HL-60 (cell line): ENCODE measurements at regions not wholly inside any gene's neighbourhood (a gene's known extent, or its start where the extent isn't known, plus 50 kb on each side); places are given as distances from the start of the nearest gene placed in this dataset.

ENCODE experiments used
- DNase-seq, 2 experiments: peaks; one replicate each; pipeline ENCODE4 v3.0.0-alpha.2; 2010 to 2020; ENCODE audit warnings: low read depth in 1 of 2, low spot score in 1 of 2
- H3K27ac ChIP-seq: fragments of 250-450 bp; sonication (Bioruptor Pico); replicated peaks from 2 replicates; pipeline ENCODE4 v1.5.1; 2020; ENCODE audit warnings: mild to moderate bottlenecking, moderate library complexity
- H3K27me3 ChIP-seq: fragments of 250-450 bp; sonication (Bioruptor Pico); 2 replicates; pipeline ENCODE4 v1.5.1; 2021; ENCODE audit warnings: mild to moderate bottlenecking, moderate library complexity; ENCODE audit not compliant: insufficient read depth, poor library complexity, severe bottlenecking
- H3K4me3 ChIP-seq: replicated peaks from 2 replicates; pipeline ENCODE4 v1.5.1; 2011; ENCODE audit warnings: mild to moderate bottlenecking, control low read depth, low read length; ENCODE audit not compliant: insufficient read depth
- GABPA ChIP-seq: IDR thresholded peaks from 2 replicates; pipeline ENCODE4 v1.6.1; 2012; ENCODE audit warnings: low read depth
- POLR2AphosphoS5 ChIP-seq: IDR thresholded peaks from 2 replicates; pipeline ENCODE4 v1.6.1; 2012; ENCODE audit warnings: low read depth
- SPI1 ChIP-seq: IDR thresholded peaks from 2 replicates; pipeline ENCODE4 v1.6.1; 2012; ENCODE audit warnings: low read depth, mild to moderate bottlenecking, borderline replicate concordance
- TF ChIP-seq, protein P1 (sequence below): IDR thresholded peaks from one replicate; pipeline ENCODE4 v1.5.1; 2011; ENCODE audit warnings: low read length, control low read depth, inconsistent platforms; ENCODE audit not compliant: insufficient read depth
- TF ChIP-seq, protein P2 (sequence below): IDR thresholded peaks from 2 replicates; pipeline ENCODE4 v1.6.1; 2012; ENCODE audit warnings: low read depth; ENCODE audit not compliant: insufficient replicate concordance

DNA sequence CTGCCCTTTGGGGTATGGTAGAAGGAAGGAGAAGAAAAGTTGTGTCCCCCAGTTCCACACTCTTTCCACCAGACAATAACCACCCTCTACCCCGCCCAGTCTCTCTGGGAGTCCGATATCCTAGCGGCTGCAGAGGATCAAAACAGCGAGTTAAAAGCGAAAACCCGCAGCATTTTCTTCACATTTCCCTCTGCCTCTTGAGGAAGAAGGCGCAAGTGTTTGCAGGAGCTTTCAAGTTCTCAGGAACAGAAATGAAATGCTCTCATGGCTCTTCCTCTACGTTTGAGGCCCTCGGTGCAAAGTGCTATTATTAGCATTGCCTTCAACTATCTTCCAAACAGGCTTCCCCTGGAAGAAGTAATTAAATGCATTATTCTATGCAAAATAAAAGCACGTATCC, 52.2 kb upstream of the CCDC167 start:
- Histone ChIP-seq H3K27me3 (peaks cover 16% of the 10 kb centered on the region), H3K4me3 (no peak overlapping the region), H3K27ac (no peak overlapping the region)
- TF ChIP-seq SPI1 (no peak), POLR2AphosphoS5 (no peak), GABPA (no peak)
- TF ChIP-seq, protein P1, sequence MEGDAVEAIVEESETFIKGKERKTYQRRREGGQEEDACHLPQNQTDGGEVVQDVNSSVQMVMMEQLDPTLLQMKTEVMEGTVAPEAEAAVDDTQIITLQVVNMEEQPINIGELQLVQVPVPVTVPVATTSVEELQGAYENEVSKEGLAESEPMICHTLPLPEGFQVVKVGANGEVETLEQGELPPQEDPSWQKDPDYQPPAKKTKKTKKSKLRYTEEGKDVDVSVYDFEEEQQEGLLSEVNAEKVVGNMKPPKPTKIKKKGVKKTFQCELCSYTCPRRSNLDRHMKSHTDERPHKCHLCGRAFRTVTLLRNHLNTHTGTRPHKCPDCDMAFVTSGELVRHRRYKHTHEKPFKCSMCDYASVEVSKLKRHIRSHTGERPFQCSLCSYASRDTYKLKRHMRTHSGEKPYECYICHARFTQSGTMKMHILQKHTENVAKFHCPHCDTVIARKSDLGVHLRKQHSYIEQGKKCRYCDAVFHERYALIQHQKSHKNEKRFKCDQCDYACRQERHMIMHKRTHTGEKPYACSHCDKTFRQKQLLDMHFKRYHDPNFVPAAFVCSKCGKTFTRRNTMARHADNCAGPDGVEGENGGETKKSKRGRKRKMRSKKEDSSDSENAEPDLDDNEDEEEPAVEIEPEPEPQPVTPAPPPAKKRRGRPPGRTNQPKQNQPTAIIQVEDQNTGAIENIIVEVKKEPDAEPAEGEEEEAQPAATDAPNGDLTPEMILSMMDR: no peak
- TF ChIP-seq, protein P2, sequence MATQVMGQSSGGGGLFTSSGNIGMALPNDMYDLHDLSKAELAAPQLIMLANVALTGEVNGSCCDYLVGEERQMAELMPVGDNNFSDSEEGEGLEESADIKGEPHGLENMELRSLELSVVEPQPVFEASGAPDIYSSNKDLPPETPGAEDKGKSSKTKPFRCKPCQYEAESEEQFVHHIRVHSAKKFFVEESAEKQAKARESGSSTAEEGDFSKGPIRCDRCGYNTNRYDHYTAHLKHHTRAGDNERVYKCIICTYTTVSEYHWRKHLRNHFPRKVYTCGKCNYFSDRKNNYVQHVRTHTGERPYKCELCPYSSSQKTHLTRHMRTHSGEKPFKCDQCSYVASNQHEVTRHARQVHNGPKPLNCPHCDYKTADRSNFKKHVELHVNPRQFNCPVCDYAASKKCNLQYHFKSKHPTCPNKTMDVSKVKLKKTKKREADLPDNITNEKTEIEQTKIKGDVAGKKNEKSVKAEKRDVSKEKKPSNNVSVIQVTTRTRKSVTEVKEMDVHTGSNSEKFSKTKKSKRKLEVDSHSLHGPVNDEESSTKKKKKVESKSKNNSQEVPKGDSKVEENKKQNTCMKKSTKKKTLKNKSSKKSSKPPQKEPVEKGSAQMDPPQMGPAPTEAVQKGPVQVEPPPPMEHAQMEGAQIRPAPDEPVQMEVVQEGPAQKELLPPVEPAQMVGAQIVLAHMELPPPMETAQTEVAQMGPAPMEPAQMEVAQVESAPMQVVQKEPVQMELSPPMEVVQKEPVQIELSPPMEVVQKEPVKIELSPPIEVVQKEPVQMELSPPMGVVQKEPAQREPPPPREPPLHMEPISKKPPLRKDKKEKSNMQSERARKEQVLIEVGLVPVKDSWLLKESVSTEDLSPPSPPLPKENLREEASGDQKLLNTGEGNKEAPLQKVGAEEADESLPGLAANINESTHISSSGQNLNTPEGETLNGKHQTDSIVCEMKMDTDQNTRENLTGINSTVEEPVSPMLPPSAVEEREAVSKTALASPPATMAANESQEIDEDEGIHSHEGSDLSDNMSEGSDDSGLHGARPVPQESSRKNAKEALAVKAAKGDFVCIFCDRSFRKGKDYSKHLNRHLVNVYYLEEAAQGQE: no peak
- DNase-seq: no peak

DNA sequence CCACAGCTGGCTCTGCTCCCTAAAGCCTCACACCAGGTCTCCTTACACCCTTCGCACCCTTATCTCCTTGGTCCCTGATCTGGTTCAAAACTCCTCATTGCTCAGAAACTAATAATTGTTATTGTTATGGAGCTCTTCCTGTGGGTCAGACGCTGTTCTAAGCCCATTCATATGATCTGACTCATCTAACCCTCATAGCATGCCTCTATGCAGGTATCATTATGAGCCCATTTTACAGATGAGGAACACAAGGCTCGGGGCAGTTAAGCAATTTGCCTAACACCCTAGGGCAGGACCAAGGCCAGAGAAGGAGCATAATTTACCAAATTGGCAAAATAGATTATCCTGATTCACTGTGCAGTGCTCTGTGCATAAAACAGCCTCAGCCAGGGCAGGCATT, 51.8 kb upstream of the CCDC167 start:
- TF ChIP-seq GABPA (no peak), SPI1 (no peak)
- TF ChIP-seq, protein P2: peak; percentile 30
- no peak overlapping the region for H3K27ac ChIP-seq
- H3K27me3 ChIP-seq: peaks cover 13% of the 10 kb centered on the region
- H3K4me3 ChIP-seq: no peak overlapping the region
- no peak for DNase-seq

DNA sequence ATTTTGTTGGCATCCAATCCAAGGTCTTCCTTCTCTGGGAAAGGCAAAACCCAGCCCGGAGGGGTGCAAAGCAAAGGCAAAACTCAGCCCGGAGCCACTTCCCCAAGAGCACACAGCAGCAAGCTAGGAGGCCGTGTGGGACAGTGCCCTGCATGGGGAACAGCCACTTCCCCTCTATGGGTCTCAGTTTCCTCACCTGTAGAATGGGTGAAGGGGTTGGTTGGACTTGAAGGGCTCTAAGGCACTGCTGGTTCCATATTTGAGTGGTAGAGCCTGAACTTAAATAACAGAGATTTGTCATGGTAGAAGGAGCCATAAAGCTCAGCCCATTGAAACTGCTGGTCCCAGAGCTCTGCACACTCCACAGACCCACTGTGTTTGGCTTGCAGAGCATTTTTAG, 51.3 kb upstream of the CCDC167 start:
- TF ChIP-seq, protein P2: no peak
- TF ChIP-seq POLR2AphosphoS5 (no peak), SPI1 (no peak), GABPA (no peak)
- TF ChIP-seq, protein P1: no peak
- no peak overlapping the region for H3K27ac ChIP-seq
- DNase-seq: no peak
- peaks cover 13% of the 10 kb centered on the region for H3K27me3 ChIP-seq
- no peak overlapping the region for H3K4me3 ChIP-seq
